HG03097 (cell line): ENCODE measurements at regions not wholly inside any gene's neighbourhood (a gene's known extent, or its start where the extent isn't known, plus 50 kb on each side); places are given as distances from the start of the nearest gene placed in this dataset.

Experiments used
- ATAC-seq: cut with Tn5 transposase; IDR thresholded peaks from one replicate; pipeline ENCODE4 v1.9.1; 2021; ENCODE audit not compliant: unreplicated experiment, low FRiP score

- no peak for ATAC-seq
Measured at GRCh38 chr17:83177611-83178532, 98.5 kb downstream of the METRNL start.

GRCh38 chr17:83178533-83179304, 99.3 kb downstream of the METRNL start:
- no peak for ATAC-seq

- no peak for ATAC-seq
Measured at GRCh38 chr17:83179374-83179773, 100.0 kb downstream of the METRNL start.

GRCh38 chr17:83179811-83180210, 100.4 kb downstream of the METRNL start:
- no peak for ATAC-seq

- ATAC-seq: no peak
Measured at GRCh38 chr17:83180264-83180995, 101.0 kb downstream of the METRNL start.

GRCh38 chr17:83180996-83181481, 101.6 kb downstream of the METRNL start:
- no peak for ATAC-seq

GRCh38 chr17:83181991-83182619, 102.7 kb downstream of the METRNL start:
- ATAC-seq: no peak

- no peak for ATAC-seq
Measured at GRCh38 chr17:83182620-83183101, 103.3 kb downstream of the METRNL start.

GRCh38 chr17:83183145-83183948, 103.9 kb downstream of the METRNL start:
- no peak for ATAC-seq

GRCh38 chr17:83183951-83184506, 104.6 kb downstream of the METRNL start:
- no peak for ATAC-seq

GRCh38 chr17:83185023-83186002, 105.9 kb downstream of the METRNL start:
- ATAC-seq: no peak

GRCh38 chr17:83186226-83186625, 106.8 kb downstream of the METRNL start:
- ATAC-seq: no peak

- no peak for ATAC-seq
Measured at GRCh38 chr17:83186751-83187421, 107.5 kb downstream of the METRNL start.

GRCh38 chr17:83187782-83188311, 108.4 kb downstream of the METRNL start:
- no peak for ATAC-seq

GRCh38 chr17:83189044-83190003, 109.9 kb downstream of the METRNL start:
- ATAC-seq: no peak

GRCh38 chr17:83190004-83190385, 110.6 kb downstream of the METRNL start:
- no peak for ATAC-seq
